ENCODE measurements at regions not wholly inside any gene's neighbourhood (a gene's known extent, or its start where the extent isn't known, plus 50 kb on each side); places are given as distances from the start of the nearest gene placed in this dataset.

DNA sequence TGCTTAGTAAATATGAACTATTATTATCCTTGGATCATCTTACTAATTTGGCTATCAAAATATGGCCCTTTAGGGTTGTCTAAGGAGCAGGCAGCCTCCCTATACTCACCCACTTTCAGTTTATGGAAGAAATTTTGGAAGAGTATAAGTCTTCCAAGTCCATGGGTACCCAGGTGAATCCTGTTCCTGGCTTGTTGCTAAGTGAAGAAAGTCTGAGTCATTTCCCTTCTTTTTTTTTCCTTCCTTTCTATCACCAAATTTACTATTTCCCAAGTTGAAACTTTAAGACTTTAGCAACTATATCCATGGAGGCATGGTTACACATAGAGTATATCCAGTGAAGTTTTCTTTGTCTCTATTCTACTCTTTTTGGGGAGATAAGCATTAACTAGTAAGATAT, 184.0 kb upstream of the ACTBL2 start:
- CTCF ChIA-PET = no interaction called here

DNA sequence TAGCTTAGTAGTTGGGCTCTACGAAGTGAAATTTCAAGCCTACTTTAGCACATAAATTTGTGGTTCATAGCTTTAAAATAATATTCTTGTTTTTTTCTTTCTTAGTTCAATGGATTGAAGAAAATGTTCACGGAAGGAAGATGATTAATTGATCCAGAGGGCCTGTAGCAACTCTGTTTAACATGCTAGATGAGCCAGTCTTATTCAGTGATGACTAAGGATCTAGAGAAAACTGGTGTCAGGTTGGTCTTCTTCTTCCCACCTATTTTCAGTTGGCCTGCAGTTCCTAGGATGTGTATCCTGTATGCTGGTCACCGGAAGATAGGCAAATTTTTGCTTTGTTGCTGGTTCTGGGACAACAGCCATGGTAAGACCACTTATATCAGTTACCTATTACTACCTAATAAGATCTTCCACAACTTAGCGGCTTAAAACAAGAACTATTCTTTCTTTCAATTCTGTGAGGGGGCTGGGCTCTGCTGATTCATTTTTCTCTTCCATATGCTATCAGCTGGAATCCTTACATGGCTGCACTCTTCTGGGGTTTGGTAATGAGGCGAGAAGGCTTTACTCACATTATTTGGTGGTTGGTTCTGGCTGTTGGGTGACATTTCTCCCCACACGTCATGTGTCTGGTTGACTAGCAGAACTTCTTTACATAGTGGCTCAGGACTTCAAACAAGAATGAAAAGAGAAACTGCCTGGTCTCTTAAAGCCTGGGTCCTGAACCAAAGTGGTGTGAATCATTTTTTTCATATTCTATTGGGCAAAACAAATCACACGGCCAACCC, 182.7 kb upstream of the ACTBL2 start:
- Mint-ChIP-seq H3K27ac (no peak overlapping the region), H3K4me1 (no peaks in the 10 kb centered on the region), H3K27me3 (peaks cover 2 to 25% (median 15%) of the 10 kb centered on the region in 5 donors), H3K4me3 (no peak overlapping the region), H3K9me3 (peaks cover 0 to 3% (median 0%) of the 10 kb centered on the region in 11 donors), H3K36me3 (no peaks in the 10 kb centered on the region)
- H3K27ac ChIP-seq (ENCODE audit: low read depth, low read length) = no peak overlapping the region
- no peaks in the 10 kb centered on the region for H3K27me3 ChIP-seq (ENCODE audit: control insufficient read depth in 2 of 2, insufficient read depth in 2 of 2, low read length in 2 of 2)
- POLR2A ChIA-PET = no interaction called here
- intact Hi-C loops (cut with micrococcal nuclease) = no loop called here
- CTCF ChIA-PET = no interaction called here
- no peak for DNase-seq
- no peak for ATAC-seq
- no peak overlapping the region for H3K4me3 ChIP-seq (ENCODE audit: low read length)
- H3K9me3 ChIP-seq (ENCODE audit: control insufficient read depth in 2 of 3, low read length in 3 of 3) = no peaks in the 10 kb centered on the region
- H3K36me3 ChIP-seq (ENCODE audit: control insufficient read depth in 2 of 3, insufficient read depth in 3 of 3, low read length in 3 of 3) = no peaks in the 10 kb centered on the region
- H3K4me1 ChIP-seq (ENCODE audit: control insufficient read depth in 2 of 2, insufficient read depth in 2 of 2, low read length in 2 of 2) = no peaks in the 10 kb centered on the region

More for the DNA sequence above, 184.0 kb upstream of the ACTBL2 start:
- Histone ChIP-seq H3K36me3 (ENCODE audit: control insufficient read depth in 2 of 3, insufficient read depth in 3 of 3, low read length in 3 of 3) (no peaks in the 10 kb centered on the region), H3K27ac (ENCODE audit: low read depth, low read length) (no peak overlapping the region), H3K27me3 (ENCODE audit: control insufficient read depth in 2 of 2, insufficient read depth in 2 of 2, low read length in 2 of 2) (no peaks in the 10 kb centered on the region), H3K4me3 (ENCODE audit: low read length) (no peak overlapping the region), H3K9me3 (ENCODE audit: control insufficient read depth in 2 of 3, low read length in 3 of 3) (no peaks in the 10 kb centered on the region), H3K4me1 (ENCODE audit: control insufficient read depth in 2 of 2, insufficient read depth in 2 of 2, low read length in 2 of 2) (no peaks in the 10 kb centered on the region)
- ATAC-seq (no peak), DNase-seq (no peak)
- Mint-ChIP-seq H3K27me3 (peaks cover 4 to 25% (median 15%) of the 10 kb centered on the region in 5 donors), H3K4me1 (no peaks in the 10 kb centered on the region), H3K9me3 (peaks cover 0 to 3% (median 0%) of the 10 kb centered on the region in 11 donors), H3K27ac (no peak overlapping the region), H3K4me3 (no peak overlapping the region), H3K36me3 (no peaks in the 10 kb centered on the region)
- intact Hi-C loops (cut with micrococcal nuclease) = no loop called here
- POLR2A ChIA-PET = no interaction called here

DNA sequence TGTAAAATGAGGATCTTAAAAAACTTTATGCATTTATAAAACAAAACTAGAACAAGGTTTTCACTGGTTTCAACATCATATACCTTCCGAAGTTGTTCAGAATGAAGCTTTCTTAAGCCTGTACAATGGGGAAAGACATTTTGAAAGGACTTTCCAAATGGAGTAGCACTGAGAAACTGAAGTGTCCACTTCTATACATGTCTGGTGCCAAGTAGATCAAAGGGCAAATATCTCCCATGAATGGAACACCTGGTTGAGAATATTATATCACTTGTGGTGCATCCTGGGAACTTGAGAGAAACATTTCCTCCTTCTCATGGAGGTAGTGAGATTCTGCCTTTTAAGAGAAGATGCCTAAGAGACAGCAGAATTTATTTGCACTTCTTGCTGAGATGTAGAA, 182.1 kb upstream of the ACTBL2 start:
- no peak overlapping the region for H3K4me3 ChIP-seq (ENCODE audit: low read length)
- H3K36me3 ChIP-seq (ENCODE audit: control insufficient read depth in 2 of 3, insufficient read depth in 3 of 3, low read length in 3 of 3) = no peaks in the 10 kb centered on the region
- intact Hi-C loops (cut with micrococcal nuclease) = no loop called here
- Mint-ChIP-seq H3K27ac (no peak overlapping the region), H3K4me3 (no peak overlapping the region), H3K27me3 (peaks cover 3 to 24% (median 14%) of the 10 kb centered on the region in 5 donors), H3K9me3 (peaks cover 0 to 3% (median 0%) of the 10 kb centered on the region in 11 donors), H3K4me1 (no peaks in the 10 kb centered on the region), H3K36me3 (no peaks in the 10 kb centered on the region)
- ChIA-PET CTCF (no interaction called here), POLR2A (no interaction called here)
- H3K27me3 ChIP-seq (ENCODE audit: control insufficient read depth in 2 of 2, insufficient read depth in 2 of 2, low read length in 2 of 2) = no peaks in the 10 kb centered on the region
- no peak for DNase-seq
- H3K27ac ChIP-seq (ENCODE audit: low read depth, low read length) = no peak overlapping the region
- no peak for ATAC-seq
- H3K9me3 ChIP-seq (ENCODE audit: control insufficient read depth in 2 of 3, low read length in 3 of 3) = no peaks in the 10 kb centered on the region
- H3K4me1 ChIP-seq (ENCODE audit: control insufficient read depth in 2 of 2, insufficient read depth in 2 of 2, low read length in 2 of 2) = no peaks in the 10 kb centered on the region

DNA sequence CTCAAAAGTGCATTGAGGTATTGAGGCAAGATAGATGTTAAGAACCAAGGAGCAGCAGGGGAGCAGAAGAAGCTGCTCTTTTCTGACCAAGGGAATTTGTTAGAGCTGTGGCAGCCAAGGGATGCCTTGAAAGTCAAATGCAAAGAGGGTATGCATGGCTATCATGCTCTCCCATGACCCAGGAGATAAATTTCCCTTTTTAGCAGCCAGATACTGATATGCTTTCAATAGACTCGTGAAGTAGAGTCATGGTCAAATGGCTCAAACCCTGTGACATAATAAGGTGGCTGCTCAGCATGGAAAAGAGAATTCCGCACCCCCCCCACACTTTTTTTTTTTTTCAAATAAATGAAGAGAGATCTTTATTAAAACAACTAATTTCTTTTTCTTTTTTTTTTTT, 180.9 kb upstream of the ACTBL2 start:
- Histone ChIP-seq H3K4me3 (ENCODE audit: low read length) (no peak overlapping the region), H3K36me3 (ENCODE audit: control insufficient read depth in 2 of 3, insufficient read depth in 3 of 3, low read length in 3 of 3) (no peaks in the 10 kb centered on the region), H3K9me3 (ENCODE audit: control insufficient read depth in 2 of 3, low read length in 3 of 3) (no peaks in the 10 kb centered on the region), H3K27ac (ENCODE audit: low read depth, low read length) (no peak overlapping the region), H3K4me1 (ENCODE audit: control insufficient read depth in 2 of 2, insufficient read depth in 2 of 2, low read length in 2 of 2) (no peaks in the 10 kb centered on the region), H3K27me3 (ENCODE audit: control insufficient read depth in 2 of 2, insufficient read depth in 2 of 2, low read length in 2 of 2) (no peaks in the 10 kb centered on the region)
- CTCF ChIA-PET = no interaction called here
- POLR2A ChIA-PET = no interaction called here
- no peak for ATAC-seq
- no peak overlapping the region for H3K4me3 Mint-ChIP-seq
- intact Hi-C loops (cut with micrococcal nuclease) = no loop called here
- H3K4me1 Mint-ChIP-seq = no peaks in the 10 kb centered on the region
- no peak overlapping the region for H3K27ac Mint-ChIP-seq
- peaks cover 0 to 4% (median 0%) of the 10 kb centered on the region in 11 donors for H3K9me3 Mint-ChIP-seq
- no peaks in the 10 kb centered on the region for H3K36me3 Mint-ChIP-seq
- DNase-seq = no peak
- peaks cover 0 to 28% (median 11%) of the 10 kb centered on the region in 5 donors for H3K27me3 Mint-ChIP-seq

DNA sequence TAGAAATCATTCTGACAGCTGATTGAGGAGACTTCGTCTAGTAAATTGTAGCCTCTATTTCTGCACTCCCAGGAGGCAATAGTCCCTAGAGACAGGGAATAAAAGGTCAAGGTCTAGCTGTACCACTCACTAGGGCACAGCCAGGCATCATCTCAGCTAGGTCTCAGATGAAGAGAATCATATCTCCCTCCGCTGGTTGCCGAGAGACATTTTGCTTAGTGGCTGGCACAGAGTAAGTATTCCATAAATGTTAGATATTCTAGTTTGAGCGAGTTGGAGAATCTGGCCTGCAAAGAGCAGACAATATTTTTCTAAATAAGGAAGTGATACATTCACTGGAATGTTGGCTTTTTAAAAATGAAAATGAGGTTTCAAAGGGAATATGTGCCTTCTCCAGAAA, 180.4 kb upstream of the ACTBL2 start:
- ChIA-PET POLR2A (no interaction called here), CTCF (no interaction called here)
- no peaks in the 10 kb centered on the region for H3K36me3 ChIP-seq (ENCODE audit: control insufficient read depth in 2 of 3, insufficient read depth in 3 of 3, low read length in 3 of 3)
- no peaks in the 10 kb centered on the region for H3K4me1 Mint-ChIP-seq
- no peak for ATAC-seq
- no peaks in the 10 kb centered on the region for H3K4me1 ChIP-seq (ENCODE audit: control insufficient read depth in 2 of 2, insufficient read depth in 2 of 2, low read length in 2 of 2)
- intact Hi-C loops (cut with micrococcal nuclease) = no loop called here
- no peaks in the 10 kb centered on the region for H3K27me3 ChIP-seq (ENCODE audit: control insufficient read depth in 2 of 2, insufficient read depth in 2 of 2, low read length in 2 of 2)
- peaks cover 0 to 28% (median 11%) of the 10 kb centered on the region in 5 donors for H3K27me3 Mint-ChIP-seq
- H3K4me3 ChIP-seq (ENCODE audit: low read length) = no peak overlapping the region
- no peak overlapping the region for H3K4me3 Mint-ChIP-seq
- H3K9me3 Mint-ChIP-seq = peaks cover 0 to 4% (median 0%) of the 10 kb centered on the region in 11 donors
- H3K27ac ChIP-seq (ENCODE audit: low read depth, low read length) = no peak overlapping the region
- DNase-seq = no peak
- H3K27ac Mint-ChIP-seq = no peak overlapping the region
- no peaks in the 10 kb centered on the region for H3K9me3 ChIP-seq (ENCODE audit: control insufficient read depth in 2 of 3, low read length in 3 of 3)
- H3K36me3 Mint-ChIP-seq = no peaks in the 10 kb centered on the region

DNA sequence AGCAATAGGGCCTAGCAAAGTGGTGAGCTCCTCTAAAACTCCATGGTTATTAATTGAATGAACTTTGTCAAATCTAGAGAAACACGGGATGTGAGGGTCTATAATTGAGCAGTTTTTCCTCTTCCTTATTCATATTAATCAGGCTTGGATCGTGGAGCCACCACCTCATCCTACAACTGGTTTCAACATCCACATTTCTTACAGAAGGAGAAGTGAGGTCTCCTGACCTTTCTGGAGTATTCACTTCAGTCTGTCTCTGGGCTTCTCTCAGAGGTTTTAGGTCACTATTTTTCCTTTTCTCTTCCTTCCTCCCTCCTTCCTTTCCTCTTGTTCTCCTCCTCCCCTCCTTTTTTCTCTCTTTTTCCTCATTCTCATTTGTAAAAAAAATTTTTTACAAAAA, 177.3 kb upstream of the ACTBL2 start:
- CTCF ChIA-PET = interaction anchor here (0.7 kb wide), 1 partner anchor 97 kb away, joined by 3 read pairs; no protein-coding TSS in a partner anchor
- H3K36me3 Mint-ChIP-seq = no peaks in the 10 kb centered on the region
- no peak overlapping the region for H3K4me3 ChIP-seq (ENCODE audit: low read length)
- H3K9me3 Mint-ChIP-seq = peaks cover 0 to 5% (median 0%) of the 10 kb centered on the region in 11 donors
- H3K27ac ChIP-seq (ENCODE audit: low read depth, low read length) = no peak overlapping the region
- no peak overlapping the region for H3K27ac Mint-ChIP-seq
- ATAC-seq = no peak
- POLR2A ChIA-PET = no interaction called here
- H3K27me3 Mint-ChIP-seq = peaks cover 0 to 13% (median 6%) of the 10 kb centered on the region in 5 donors
- intact Hi-C loops (cut with micrococcal nuclease) = loop anchor here in 1 of 2 donors (10.0 kb wide), 1 partner anchor 365 kb away; no protein-coding TSS in a partner anchor
- no peaks in the 10 kb centered on the region for H3K27me3 ChIP-seq (ENCODE audit: control insufficient read depth in 2 of 2, insufficient read depth in 2 of 2, low read length in 2 of 2)
- H3K36me3 ChIP-seq (ENCODE audit: control insufficient read depth in 2 of 3, insufficient read depth in 3 of 3, low read length in 3 of 3) = no peaks in the 10 kb centered on the region
- H3K4me1 Mint-ChIP-seq = no peaks in the 10 kb centered on the region
- no peaks in the 10 kb centered on the region for H3K9me3 ChIP-seq (ENCODE audit: control insufficient read depth in 2 of 3, low read length in 3 of 3)
- H3K4me3 Mint-ChIP-seq = no peak overlapping the region
- no peak for DNase-seq
- H3K4me1 ChIP-seq (ENCODE audit: control insufficient read depth in 2 of 2, insufficient read depth in 2 of 2, low read length in 2 of 2) = no peaks in the 10 kb centered on the region

DNA sequence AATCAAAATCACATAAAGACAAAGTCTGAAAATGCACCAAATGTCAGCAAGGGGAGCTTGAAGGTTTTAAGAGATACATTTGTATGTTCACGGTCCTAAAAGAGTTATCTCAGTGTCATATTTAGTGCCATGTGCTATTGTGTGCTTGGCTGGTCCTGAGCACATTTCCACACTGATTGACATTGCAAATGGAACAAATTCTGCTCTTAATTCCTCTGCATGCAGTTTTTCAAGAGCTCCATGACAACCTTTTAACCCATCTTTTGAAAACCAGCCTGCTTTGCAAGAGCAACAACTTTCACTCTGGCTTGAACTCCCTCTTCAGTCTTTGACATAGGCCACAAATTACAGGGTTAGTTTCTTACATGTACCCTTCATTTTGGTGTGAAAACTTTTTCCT, 175.4 kb upstream of the ACTBL2 start:
- Mint-ChIP-seq H3K27ac (no peak overlapping the region), H3K9me3 (peaks cover 0 to 5% (median 0%) of the 10 kb centered on the region in 11 donors), H3K4me3 (no peak overlapping the region), H3K36me3 (no peaks in the 10 kb centered on the region), H3K4me1 (no peaks in the 10 kb centered on the region), H3K27me3 (peaks cover 0 to 10% (median 6%) of the 10 kb centered on the region in 5 donors)
- no peaks in the 10 kb centered on the region for H3K36me3 ChIP-seq (ENCODE audit: control insufficient read depth in 2 of 3, insufficient read depth in 3 of 3, low read length in 3 of 3)
- ATAC-seq (no peak), DNase-seq (no peak)
- intact Hi-C loops (cut with micrococcal nuclease) = loop anchor here in 1 of 2 donors (10.0 kb wide), 1 partner anchor 363 kb away; no protein-coding TSS in a partner anchor
- H3K4me1 ChIP-seq (ENCODE audit: control insufficient read depth in 2 of 2, insufficient read depth in 2 of 2, low read length in 2 of 2) = no peaks in the 10 kb centered on the region
- no peak overlapping the region for H3K4me3 ChIP-seq (ENCODE audit: low read length)
- no peaks in the 10 kb centered on the region for H3K9me3 ChIP-seq (ENCODE audit: control insufficient read depth in 2 of 3, low read length in 3 of 3)
- ChIA-PET CTCF (interaction anchor here (0.7 kb wide), 1 partner anchor 47 kb away, joined by 6 read pairs; no protein-coding TSS in a partner anchor), POLR2A (no interaction called here)
- no peaks in the 10 kb centered on the region for H3K27me3 ChIP-seq (ENCODE audit: control insufficient read depth in 2 of 2, insufficient read depth in 2 of 2, low read length in 2 of 2)
- H3K27ac ChIP-seq (ENCODE audit: low read depth, low read length) = no peak overlapping the region

Measured in naive thymus-derived CD4-positive, alpha-beta T cell (primary cell).